GM23338 (cell line): ENCODE measurements at regions not wholly inside any gene's neighbourhood (a gene's known extent, or its start where the extent isn't known, plus 50 kb on each side); places are given as distances from the start of the nearest gene placed in this dataset.

Source experiments
- CREB1 ChIP-seq: fragments of 250-450 bp; sonication (Bioruptor Pico); IDR thresholded peaks from 2 replicates; pipeline ENCODE4 v1.5.0; 2020; ENCODE audit warnings: low read depth, mild to moderate bottlenecking, moderate library complexity
- CTCF ChIP-seq, 2 experiments: fragments of 200-600 bp in 1 of 2; sonication (generic) in 1 of 2; conservative IDR thresholded peaks; 2 replicates each; pipeline versions ENCODE4 v1.5.1 to v1.6.1; 2016 to 2017; ENCODE audit warnings: antibody characterized with exemption in 2 of 2, low read depth in 2 of 2, mild to moderate bottlenecking in 2 of 2, moderate library complexity in 1 of 2
- EZH2 ChIP-seq: fragments of 200-600 bp; sonication (generic); IDR thresholded peaks from one replicate; pipeline ENCODE4 v1.8.0; 2017; ENCODE audit warnings: antibody characterized with exemption, mild to moderate bottlenecking, low read depth; ENCODE audit not compliant: unreplicated experiment
- EZH2phosphoT487 ChIP-seq: fragments of 200-600 bp; sonication (generic); IDR thresholded peaks from one replicate; pipeline ENCODE4 v1.8.1; 2018; ENCODE audit warnings: antibody characterized with exemption; ENCODE audit not compliant: unreplicated experiment
- JUNB ChIP-seq: IDR thresholded peaks from one replicate; pipeline ENCODE4 v1.6.1; 2016; ENCODE audit warnings: antibody characterized with exemption; ENCODE audit not compliant: unreplicated experiment
- NANOG ChIP-seq: IDR thresholded peaks from 2 replicates; pipeline ENCODE4 v1.6.1; 2016; ENCODE audit warnings: antibody characterized with exemption, borderline replicate concordance
- POLR2AphosphoS5 ChIP-seq: IDR thresholded peaks from 2 replicates; pipeline ENCODE4 v1.6.1; 2016; ENCODE audit warnings: antibody characterized with exemption, low read depth
- STAT1 ChIP-seq: IDR thresholded peaks from one replicate; pipeline ENCODE4 v1.6.1; 2016; ENCODE audit warnings: antibody characterized with exemption; ENCODE audit not compliant: unreplicated experiment
- ZNF114 ChIP-seq: fragments of 250-450 bp; sonication (Bioruptor Pico); IDR thresholded peaks from 2 replicates; pipeline ENCODE4 v1.5.0; 2020; ENCODE audit warnings: mild to moderate bottlenecking, moderate library complexity
- ZNF331 ChIP-seq: fragments of 250-450 bp; sonication (Bioruptor Pico); IDR thresholded peaks from 2 replicates; pipeline ENCODE4 v1.5.0; 2020; ENCODE audit warnings: low read depth, mild to moderate bottlenecking, moderate library complexity
- TF ChIP-seq, protein P1 (sequence below): IDR thresholded peaks from one replicate; pipeline ENCODE4 v1.6.1; 2018; ENCODE audit warnings: antibody characterized with exemption; ENCODE audit not compliant: unreplicated experiment
- TF ChIP-seq, protein P2 (sequence below): IDR thresholded peaks from 2 replicates; pipeline ENCODE4 v1.6.1; 2016; ENCODE audit warnings: antibody characterized with exemption

DNA sequence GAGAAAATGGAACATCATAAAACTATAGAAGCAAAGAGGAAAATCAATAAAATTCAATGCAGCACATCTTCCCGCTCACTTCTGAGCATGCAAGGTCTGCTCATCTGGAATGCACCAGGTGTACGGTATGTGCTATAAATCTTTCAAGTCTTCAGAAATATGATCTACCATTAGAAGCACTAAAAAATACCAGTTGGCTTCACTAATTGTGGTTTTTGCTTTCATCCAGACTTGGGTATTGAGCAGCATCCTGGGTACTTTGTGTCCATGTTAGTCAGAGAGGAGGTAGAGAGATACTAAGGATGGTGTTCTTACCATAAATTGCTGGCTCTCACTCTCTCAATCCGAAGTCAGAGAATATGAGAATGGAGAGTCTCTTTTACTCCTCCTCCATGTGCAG lies 477.1 kb downstream of the PPARGC1A start:
- no peak for TF ChIP-seq EZH2
- no peak for TF ChIP-seq CTCF (conservative IDR thresholded peaks at IDR 0.05; ENCODE audit: low read depth in 2 of 2)
- TF ChIP-seq, protein P1, sequence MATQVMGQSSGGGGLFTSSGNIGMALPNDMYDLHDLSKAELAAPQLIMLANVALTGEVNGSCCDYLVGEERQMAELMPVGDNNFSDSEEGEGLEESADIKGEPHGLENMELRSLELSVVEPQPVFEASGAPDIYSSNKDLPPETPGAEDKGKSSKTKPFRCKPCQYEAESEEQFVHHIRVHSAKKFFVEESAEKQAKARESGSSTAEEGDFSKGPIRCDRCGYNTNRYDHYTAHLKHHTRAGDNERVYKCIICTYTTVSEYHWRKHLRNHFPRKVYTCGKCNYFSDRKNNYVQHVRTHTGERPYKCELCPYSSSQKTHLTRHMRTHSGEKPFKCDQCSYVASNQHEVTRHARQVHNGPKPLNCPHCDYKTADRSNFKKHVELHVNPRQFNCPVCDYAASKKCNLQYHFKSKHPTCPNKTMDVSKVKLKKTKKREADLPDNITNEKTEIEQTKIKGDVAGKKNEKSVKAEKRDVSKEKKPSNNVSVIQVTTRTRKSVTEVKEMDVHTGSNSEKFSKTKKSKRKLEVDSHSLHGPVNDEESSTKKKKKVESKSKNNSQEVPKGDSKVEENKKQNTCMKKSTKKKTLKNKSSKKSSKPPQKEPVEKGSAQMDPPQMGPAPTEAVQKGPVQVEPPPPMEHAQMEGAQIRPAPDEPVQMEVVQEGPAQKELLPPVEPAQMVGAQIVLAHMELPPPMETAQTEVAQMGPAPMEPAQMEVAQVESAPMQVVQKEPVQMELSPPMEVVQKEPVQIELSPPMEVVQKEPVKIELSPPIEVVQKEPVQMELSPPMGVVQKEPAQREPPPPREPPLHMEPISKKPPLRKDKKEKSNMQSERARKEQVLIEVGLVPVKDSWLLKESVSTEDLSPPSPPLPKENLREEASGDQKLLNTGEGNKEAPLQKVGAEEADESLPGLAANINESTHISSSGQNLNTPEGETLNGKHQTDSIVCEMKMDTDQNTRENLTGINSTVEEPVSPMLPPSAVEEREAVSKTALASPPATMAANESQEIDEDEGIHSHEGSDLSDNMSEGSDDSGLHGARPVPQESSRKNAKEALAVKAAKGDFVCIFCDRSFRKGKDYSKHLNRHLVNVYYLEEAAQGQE: no peak
- TF ChIP-seq EZH2phosphoT487: no peak
- no peak for TF ChIP-seq NANOG
- TF ChIP-seq POLR2AphosphoS5: no peak
- TF ChIP-seq ZNF114: no peak
- TF ChIP-seq, protein P2, sequence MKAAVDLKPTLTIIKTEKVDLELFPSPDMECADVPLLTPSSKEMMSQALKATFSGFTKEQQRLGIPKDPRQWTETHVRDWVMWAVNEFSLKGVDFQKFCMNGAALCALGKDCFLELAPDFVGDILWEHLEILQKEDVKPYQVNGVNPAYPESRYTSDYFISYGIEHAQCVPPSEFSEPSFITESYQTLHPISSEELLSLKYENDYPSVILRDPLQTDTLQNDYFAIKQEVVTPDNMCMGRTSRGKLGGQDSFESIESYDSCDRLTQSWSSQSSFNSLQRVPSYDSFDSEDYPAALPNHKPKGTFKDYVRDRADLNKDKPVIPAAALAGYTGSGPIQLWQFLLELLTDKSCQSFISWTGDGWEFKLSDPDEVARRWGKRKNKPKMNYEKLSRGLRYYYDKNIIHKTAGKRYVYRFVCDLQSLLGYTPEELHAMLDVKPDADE: no peak
- TF ChIP-seq ZNF331 (CRISPR knock-in tag): no peak
- TF ChIP-seq JUNB: no peak
- TF ChIP-seq CREB1 (CRISPR knock-in tag): no peak
- no peak for TF ChIP-seq STAT1
